GM21515 (cell line): ENCODE measurements at regions not wholly inside any gene's neighbourhood (a gene's known extent, or its start where the extent isn't known, plus 50 kb on each side); places are given as distances from the start of the nearest gene placed in this dataset.
"Not testable (repeated sequence)": the region's sequence is repeated elsewhere in the genome, so short reads cannot be mapped to it uniquely, and the experiment has no call there.

Experiments used
- ATAC-seq: cut with Tn5 transposase; IDR thresholded peaks from one replicate; pipeline ENCODE4 v1.9.1; 2021; ENCODE audit not compliant: unreplicated experiment

GRCh38 chr4:44985938-44986337, 259.6 kb upstream of the GNPDA2 start:
- ATAC-seq, result no peak

DNA sequence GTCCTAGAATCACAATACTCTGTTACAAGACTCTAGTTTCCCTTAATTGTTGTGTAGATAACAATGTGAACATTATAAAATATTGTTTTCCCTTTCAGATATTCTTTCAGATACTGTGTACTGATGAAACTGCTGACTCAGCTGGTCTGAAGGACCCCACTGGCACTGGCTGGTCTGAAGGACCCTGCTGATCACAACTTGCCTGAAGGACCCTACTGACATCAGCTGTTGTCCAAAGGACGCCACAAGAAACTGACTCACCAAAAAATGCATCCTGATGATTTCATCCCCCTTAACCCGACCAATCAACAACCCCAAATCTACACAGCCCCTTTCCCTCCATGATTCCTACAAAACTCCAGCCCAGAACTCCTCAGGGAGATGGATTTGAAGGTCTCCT, 258.8 kb upstream of the GNPDA2 start:
- ATAC-seq, result no peak

- ATAC-seq, result no peak
These were observed 257.7 kb upstream of the GNPDA2 start for GRCh38 chr4:44984083-44984482.

DNA sequence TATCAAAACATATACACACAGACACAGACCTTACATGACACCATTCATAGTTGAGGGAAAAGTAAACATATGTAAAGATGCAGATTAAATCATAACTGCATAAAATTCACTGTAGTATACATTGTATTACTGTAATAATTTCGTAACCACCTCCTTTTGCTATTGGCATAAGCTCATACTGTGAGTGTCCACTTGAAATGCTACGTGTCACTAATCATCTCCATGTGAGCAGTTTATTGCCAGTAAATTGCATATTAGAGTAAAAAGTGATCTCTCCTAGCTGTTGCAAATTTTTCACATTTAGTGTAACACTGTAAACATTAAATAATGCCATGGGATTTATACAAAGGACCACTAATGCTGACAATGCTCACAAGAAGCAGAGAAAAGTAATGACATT, 256.7 kb upstream of the GNPDA2 start:
- ATAC-seq, result no peak

- no peak for ATAC-seq
These were observed 251.7 kb upstream of the GNPDA2 start for GRCh38 chr4:44978020-44978419.

DNA sequence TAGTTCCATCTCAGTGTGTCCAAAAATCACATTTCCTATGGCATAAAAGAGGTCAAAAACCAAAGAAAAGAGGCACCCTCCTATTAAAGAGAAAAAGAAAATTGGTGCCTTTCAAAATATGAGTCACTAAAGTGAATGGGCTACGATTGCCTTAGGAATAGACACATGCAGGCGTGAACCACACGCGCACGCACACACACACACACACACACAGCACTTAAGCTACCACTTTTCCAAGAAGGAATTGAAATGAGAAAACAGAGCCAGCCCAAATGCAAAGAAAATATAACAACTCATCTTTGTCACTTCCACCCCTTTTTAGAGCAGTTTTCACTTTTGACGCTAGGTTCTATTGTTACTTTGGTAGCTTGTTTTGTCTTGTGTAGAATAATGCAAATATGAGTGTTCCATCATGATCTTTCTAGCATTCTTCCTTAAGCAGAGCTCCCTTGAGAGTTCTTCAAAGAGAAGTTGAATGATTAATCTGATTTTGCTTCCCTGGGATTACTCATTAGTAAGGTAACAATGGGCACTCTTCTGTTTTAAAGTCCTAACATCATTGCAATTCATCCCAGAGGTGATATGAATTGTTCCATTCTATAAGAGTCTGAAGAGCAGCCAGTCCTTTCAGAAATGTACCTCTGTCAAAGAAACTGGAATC, 239.2 kb upstream of the GNPDA2 start:
- no peak for ATAC-seq

GRCh38 chr4:44964086-44964485, 237.7 kb upstream of the GNPDA2 start:
- ATAC-seq, result not testable (repeated sequence)

DNA sequence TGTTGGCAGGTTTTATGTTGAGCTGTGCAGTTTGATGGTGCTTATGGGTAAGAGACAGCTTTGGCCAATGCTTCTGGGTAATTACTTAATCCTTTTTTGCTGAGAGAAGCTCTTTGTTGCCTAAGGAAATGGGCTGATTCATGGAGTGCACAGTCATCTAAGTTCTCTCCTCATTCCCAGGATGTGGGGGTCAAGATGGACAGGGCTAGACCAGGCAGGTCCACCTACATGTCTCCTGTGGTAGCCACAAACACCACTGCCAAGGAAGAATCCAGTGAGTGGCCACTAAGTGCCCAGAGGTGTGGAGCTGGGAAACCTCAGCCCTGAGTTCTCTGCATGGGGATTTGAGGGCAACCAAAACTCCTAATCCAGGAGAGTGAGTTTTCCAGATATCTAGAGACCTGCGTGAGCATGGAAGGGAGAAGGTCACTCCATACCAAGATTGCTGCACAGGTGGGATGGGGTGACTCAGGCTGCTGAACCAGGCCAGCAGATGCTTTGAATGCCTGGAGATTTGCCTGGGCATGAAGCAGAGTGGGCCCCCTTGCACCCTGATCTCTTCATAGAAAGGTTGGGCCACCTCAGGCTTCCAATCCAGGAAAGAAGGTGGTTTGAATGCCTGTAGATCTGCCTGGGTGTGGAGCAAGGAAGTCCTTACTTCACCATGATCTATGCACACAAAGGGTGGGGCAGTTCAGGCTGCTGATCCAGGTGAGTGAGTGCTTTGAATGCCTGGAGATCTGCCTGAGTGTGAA, 234.8 kb upstream of the GNPDA2 start:
- ATAC-seq, result no peak

DNA sequence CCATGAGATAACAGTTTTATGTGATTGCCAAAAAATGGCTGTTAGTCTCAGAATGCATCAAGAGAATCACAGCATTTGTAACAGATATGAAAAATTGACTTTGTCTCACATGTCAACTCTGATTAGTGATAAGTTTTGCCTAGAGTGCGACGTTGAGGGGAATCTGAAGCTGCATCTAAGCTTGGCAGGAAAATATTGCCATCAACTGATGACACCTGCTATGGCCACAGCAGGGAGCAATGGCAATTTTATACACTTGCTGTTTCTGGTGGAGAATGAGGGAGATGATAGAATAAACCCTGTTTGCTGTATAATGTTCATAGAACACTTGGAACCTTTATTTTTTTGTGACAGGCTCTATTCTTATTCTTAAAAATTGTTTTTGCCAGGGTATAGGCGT, 205.4 kb upstream of the GNPDA2 start:
- ATAC-seq, result no peak

- no peak for ATAC-seq
These were observed 202.4 kb upstream of the GNPDA2 start for GRCh38 chr4:44928785-44929184.

DNA sequence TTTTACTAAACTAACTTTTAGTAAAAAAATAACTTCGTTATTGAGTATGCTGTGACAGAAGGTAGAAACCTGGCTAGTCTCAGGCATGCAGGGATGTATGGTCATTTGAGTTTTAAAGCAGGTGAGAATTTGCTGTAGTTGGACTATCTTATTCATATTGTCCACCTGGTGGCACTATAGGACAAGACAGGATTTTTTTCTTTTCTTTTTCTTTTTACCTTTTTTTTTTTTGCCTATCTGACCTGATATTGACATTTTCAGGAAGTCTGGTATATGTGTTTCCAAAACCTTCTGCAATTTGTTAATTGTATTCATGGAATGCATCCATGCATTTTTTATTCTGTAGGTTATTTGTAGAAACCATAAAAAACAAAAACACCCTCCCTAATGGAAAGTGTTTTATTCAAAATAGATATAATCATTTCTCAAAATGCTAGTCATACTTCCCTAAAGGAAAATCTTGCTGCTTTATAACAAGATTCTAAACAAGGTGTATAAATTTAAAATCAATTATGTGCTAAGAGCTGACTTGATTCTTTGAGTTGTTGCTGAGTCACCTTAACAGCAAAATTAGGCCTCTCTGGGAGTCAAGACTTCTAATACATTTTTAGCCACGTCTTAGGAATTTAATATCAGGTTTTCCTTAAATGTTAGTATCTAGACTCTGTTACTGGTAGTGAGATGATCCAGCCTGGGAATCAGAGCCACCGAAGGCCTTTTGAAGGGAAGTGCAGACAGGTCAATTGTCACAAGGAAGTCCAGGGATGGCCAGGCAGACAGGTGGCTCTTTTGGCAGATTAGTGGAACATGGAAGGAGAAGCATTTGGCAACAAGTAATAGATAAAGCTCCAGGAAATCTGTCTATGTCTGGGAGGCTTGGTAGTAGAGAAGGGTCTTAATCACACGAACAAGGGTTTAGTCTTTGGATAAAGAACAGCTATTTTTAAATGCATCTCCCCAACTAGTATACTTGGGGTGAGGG, 201.3 kb upstream of the GNPDA2 start:
- peak; percentile 59 for ATAC-seq

DNA sequence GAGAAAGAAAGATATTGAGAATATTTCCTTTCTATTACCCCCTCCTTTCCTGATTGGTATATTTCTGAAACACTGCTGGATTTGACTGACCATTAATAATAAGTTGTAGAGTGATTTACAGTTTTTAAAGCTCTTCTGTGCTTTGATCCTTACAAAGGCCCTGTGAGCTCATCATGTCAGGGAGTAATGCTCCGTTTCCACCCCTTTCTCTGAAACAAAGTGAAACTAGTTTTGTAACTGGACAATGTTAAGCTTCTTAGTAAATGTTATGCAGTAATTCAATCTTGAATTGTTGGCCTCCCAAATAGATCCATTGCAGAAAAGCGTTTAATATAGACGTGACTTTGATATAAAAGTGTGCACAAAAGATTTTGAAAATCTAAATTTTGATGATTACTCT, 190.1 kb upstream of the GNPDA2 start:
- ATAC-seq, result no peak

DNA sequence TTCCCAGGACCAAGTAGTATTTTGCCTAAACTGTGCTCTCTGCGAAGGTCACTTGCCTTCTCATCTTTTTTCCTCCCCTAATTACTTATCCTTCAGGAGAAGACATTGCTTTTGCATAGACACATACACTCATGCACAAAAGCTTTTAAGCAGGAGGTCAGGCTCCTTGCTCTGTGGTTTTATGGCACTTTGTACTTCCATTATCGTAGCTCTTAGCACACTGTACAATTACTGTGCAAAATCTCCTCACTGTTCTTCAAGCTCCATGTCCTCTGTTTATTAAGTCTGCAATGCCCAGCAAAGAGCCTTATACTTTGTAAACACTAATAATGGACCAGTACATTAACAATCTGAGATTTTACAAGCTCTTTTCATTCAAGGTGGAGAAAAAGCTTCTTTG, 188.4 kb upstream of the GNPDA2 start:
- ATAC-seq, result no peak

DNA sequence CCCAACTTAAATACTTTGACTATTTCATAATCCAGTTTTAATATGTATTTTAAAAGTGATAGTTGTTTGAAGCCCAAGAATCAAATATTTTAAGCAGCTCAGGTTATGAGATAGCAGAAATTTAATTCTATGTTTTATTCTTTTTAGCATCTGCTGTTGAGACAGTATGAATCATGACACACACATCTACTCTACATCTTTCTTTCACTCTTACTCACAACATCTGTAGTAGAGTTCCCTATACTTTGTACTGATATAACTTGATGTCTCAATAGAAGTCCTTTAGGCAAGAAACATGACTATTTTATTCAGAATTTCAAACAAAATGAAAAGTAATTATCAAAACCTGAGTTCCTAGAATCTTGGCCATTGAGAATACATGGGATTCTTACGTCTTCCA, 187.9 kb upstream of the GNPDA2 start:
- ATAC-seq, result no peak

DNA sequence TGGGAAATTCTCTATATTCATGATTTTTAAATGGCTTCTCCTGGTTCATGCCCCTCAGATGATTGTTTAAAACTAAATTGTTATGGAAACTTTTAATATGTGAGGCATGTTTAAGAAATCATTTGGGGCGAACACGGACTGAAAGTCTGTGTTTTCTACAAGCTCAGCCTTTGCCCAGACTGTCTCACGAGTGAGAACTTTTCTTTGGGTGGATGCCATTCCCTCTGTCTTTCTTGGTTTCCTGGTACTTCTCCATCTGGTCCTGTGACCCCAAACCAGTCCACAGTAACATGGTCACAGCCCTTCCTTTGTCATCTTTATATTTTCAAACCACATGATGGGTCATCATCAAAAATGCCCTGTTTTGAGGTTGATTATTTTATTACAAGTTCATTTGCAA, 186.6 kb upstream of the GNPDA2 start:
- ATAC-seq, result no peak

- ATAC-seq, result no peak
These were observed 182.2 kb upstream of the GNPDA2 start for GRCh38 chr4:44908565-44908964.

- no peak for ATAC-seq
These were observed 145.9 kb upstream of the GNPDA2 start for GRCh38 chr4:44872246-44872645.

- no peak for ATAC-seq
These were observed 144.8 kb upstream of the GNPDA2 start for GRCh38 chr4:44871133-44871532.

DNA sequence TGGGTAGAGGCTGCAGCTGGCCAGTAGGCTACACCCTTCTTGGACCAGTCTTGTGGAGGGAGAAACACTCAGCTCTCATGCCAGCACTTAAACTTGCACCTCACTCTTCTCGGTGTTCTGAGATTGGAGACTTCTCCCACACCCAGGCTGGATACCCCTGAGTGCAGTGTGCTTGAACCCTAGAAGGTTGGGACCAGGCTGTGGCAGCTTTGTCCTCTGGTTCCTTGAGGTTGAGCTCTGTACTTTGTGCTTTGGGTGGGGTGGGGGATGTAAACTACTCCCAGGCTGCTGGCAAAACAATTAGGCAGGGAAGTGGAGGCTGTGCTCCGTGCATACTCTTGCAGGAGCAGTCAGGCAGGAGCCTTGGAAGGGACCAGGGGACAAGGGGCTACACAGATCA, 143.6 kb upstream of the GNPDA2 start:
- no peak for ATAC-seq

- ATAC-seq, result no peak
These were observed 143.0 kb upstream of the GNPDA2 start for GRCh38 chr4:44869222-44869882.

GRCh38 chr4:44861756-44862155, 135.4 kb upstream of the GNPDA2 start:
- ATAC-seq, result no peak
